Left ventricle myocardium inferior (tissue), 1 donor: ENCODE measurements at regions not wholly inside any gene's neighbourhood (a gene's known extent, or its start where the extent isn't known, plus 50 kb on each side); places are given as distances from the start of the nearest gene placed in this dataset.

ENCODE experiments used
- DNase-seq: peaks from one replicate; pipeline ENCODE4 v3.0.0-alpha.2; 2020
- H3K27ac ChIP-seq: fragments of 200-600 bp; replicated peaks from 2 replicates; pipeline ENCODE4 v1.8.0; 2021
- H3K27me3 ChIP-seq: fragments of 200-600 bp; 2 replicates; pipeline ENCODE4 v1.8.0; 2021; ENCODE audit warnings: low read depth
- H3K36me3 ChIP-seq: fragments of 200-600 bp; 2 replicates; pipeline ENCODE4 v1.8.0; 2021
- H3K4me1 ChIP-seq: fragments of 200-600 bp; 2 replicates; pipeline ENCODE4 v1.8.0; 2021
- H3K4me3 ChIP-seq: fragments of 200-600 bp; 2 replicates; pipeline ENCODE4 v1.8.0; 2021; ENCODE audit warnings: mild to moderate bottlenecking, moderate library complexity
- H3K9me3 ChIP-seq: fragments of 200-600 bp; replicated peaks from 2 replicates; pipeline ENCODE4 v1.8.0; 2021
- CTCF ChIP-seq: fragments of 200-600 bp; IDR thresholded peaks from 2 replicates; pipeline ENCODE4 v1.8.0; 2021; ENCODE audit warnings: antibody characterized with exemption, mild to moderate bottlenecking, borderline replicate concordance
- intact Hi-C: fragments of 100-400 bp; cut with micrococcal nuclease; formaldehyde crosslinking; loops from one replicate; pipeline ENCODE4 v1.11.0; 2022
- donor health status: DM: no; HTN: yes; CAD: no; lungs with severe emphysema.

- Histone ChIP-seq H3K4me1 (peaks cover 8% of the 10 kb centered on the region), H3K4me3 (no peak overlapping the region), H3K36me3 (no peaks in the 10 kb centered on the region), H3K27me3 (no peaks in the 10 kb centered on the region), H3K27ac (peak overlapping the region; percentile 70), H3K9me3 (no peaks in the 10 kb centered on the region)
- intact Hi-C loops: no loop called here
- DNase-seq: no peak
- no peak for TF ChIP-seq CTCF
Measured at GRCh38 chr2:145184741-145185651, 665.1 kb upstream of the ZEB2 start.

GRCh38 chr2:145169285-145169684, 649.4 kb upstream of the ZEB2 start:
- no peak for TF ChIP-seq CTCF
- Histone ChIP-seq H3K36me3 (no peaks in the 10 kb centered on the region), H3K4me3 (no peak overlapping the region), H3K27ac (no peak overlapping the region), H3K9me3 (no peaks in the 10 kb centered on the region), H3K4me1 (no peaks in the 10 kb centered on the region), H3K27me3 (no peaks in the 10 kb centered on the region)
- no peak for DNase-seq
- intact Hi-C loops: no loop called here

GRCh38 chr2:145168091-145168490, 648.2 kb upstream of the ZEB2 start:
- no peak for TF ChIP-seq CTCF
- no peak overlapping the region for H3K4me3 ChIP-seq
- no peaks in the 10 kb centered on the region for H3K36me3 ChIP-seq
- H3K4me1 ChIP-seq: no peaks in the 10 kb centered on the region
- no peak for DNase-seq
- intact Hi-C loops: no loop called here
- H3K27ac ChIP-seq: no peak overlapping the region
- no peaks in the 10 kb centered on the region for H3K9me3 ChIP-seq
- H3K27me3 ChIP-seq: no peaks in the 10 kb centered on the region

GRCh38 chr2:145166731-145167302, 646.9 kb upstream of the ZEB2 start:
- Histone ChIP-seq H3K27me3 (no peaks in the 10 kb centered on the region), H3K36me3 (no peaks in the 10 kb centered on the region), H3K27ac (no peak overlapping the region), H3K9me3 (no peaks in the 10 kb centered on the region), H3K4me1 (no peaks in the 10 kb centered on the region), H3K4me3 (no peak overlapping the region)
- DNase-seq: no peak
- intact Hi-C loops: no loop called here
- TF ChIP-seq CTCF: no peak

- peaks cover 7% of the 10 kb centered on the region for H3K4me1 ChIP-seq
- TF ChIP-seq CTCF: no peak
- no peaks in the 10 kb centered on the region for H3K27me3 ChIP-seq
- H3K9me3 ChIP-seq: no peaks in the 10 kb centered on the region
- DNase-seq: no peak
- H3K4me3 ChIP-seq: no peak overlapping the region
- no peaks in the 10 kb centered on the region for H3K36me3 ChIP-seq
- no peak overlapping the region for H3K27ac ChIP-seq
- intact Hi-C loops: no loop called here
Measured at GRCh38 chr2:145161656-145162055, 641.7 kb upstream of the ZEB2 start.
